ENCODE measurements at regions not wholly inside any gene's neighbourhood (a gene's known extent, or its start where the extent isn't known, plus 50 kb on each side); places are given as distances from the start of the nearest gene placed in this dataset.
"Not testable (repeated sequence)": the region's sequence is repeated elsewhere in the genome, so short reads cannot be mapped to it uniquely, and the experiment has no call there.

- DNase-seq: no peak
Observed at GRCh38 chr14:101250948-101251811, 310.1 kb upstream of the DIO3 start.

- DNase-seq: no peak
Observed at GRCh38 chr14:101251812-101252442, 309.4 kb upstream of the DIO3 start.

- DNase-seq: no peak
Observed at GRCh38 chr14:101252443-101253214, 308.7 kb upstream of the DIO3 start.

DNA sequence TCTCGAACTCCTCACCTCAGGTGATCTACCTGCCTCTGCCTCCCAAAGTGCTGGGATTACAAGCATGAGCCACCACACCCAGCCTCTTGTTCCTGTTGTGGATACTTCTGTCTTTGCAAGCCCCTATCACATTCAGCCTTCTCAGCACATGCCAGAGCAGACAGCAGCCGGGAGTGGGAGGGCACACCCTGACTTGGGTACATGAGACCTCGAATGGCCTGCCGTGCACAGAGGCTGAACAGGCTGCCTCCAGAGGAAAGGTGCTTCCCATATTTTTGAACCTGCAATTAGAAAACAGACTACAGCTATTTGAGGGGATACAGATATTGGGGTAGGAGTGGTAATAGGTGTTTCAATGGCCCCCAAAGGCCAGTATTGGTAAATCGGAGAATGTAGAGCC, 307.3 kb upstream of the DIO3 start:
- DNase-seq: no peak

DNA sequence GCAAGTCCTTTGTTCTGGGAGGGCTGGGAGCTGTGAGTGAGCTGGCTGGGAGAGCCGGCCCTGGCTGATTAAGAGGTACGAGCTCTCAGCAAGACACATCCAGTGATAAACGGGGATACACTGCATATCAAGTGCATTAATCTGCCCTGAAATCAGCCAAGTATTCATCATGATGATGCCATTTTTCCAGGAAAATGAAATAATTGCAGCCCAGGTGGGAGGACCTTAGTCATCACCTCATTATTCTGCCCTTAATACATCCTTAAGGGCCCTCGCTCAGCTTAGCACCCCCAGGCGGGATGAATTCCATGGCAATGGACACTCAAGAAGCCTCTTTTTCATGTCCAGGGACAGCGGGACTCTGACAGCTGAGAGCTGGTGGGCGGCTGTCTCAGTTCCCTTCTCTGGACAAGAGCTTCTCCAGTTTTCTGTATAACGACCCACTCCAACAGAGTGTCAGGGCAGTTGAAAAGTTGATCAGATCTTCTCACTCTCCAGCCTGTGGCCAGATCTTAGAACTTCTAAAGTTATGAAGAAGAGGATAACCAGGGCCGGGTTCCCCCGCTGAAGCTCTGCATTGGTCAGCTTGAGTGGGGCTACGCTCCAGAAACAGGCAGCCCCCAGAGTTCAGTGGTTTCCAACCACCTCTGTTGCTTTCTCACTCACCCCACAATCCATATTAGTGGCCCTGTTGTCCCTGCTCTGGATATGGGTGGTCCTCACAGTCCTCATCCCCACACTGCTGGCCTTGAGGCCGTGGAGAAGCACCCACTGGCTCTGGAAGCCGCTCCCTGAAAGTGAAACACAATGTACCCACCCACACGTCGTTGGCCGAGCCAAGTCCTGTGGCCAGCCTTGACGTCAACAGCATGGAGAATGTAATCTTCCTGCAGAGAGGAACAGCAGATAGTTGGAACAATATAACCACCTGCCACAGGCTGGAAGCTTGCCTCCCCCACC, 306.2 kb upstream of the DIO3 start:
- no peak for DNase-seq

- DNase-seq: no peak
Observed at GRCh38 chr14:101255765-101256125, 305.6 kb upstream of the DIO3 start.

- DNase-seq: no peak
Observed at GRCh38 chr14:101256266-101256665, 305.0 kb upstream of the DIO3 start.

GRCh38 chr14:101257551-101257950, 303.7 kb upstream of the DIO3 start:
- DNase-seq: no peak

GRCh38 chr14:101259748-101260147, 301.5 kb upstream of the DIO3 start:
- DNase-seq: no peak

DNA sequence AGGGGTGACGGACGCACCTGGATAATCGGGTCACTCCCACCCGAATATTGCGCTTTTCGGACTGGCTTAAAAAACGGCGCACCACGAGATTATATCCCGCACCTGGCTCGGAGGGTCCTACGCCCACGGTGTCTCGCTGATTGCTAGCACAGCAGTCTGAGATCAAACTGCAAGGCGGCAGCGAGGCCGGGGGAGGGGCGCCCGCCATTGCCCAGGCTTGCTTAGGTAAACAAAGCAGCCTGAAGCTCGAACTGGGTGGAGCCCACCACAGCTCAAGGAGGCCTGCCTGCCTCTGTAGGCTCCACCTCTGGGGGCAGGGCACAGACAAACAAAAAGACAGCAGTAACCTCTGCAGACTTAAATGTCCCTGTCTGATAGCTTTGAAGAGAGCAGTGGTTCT, 294.9 kb upstream of the DIO3 start:
- DNase-seq: not testable (repeated sequence)

- DNase-seq: no peak
Observed at GRCh38 chr14:101273091-101273490, 288.2 kb upstream of the DIO3 start.

GRCh38 chr14:101276309-101277091, 284.8 kb upstream of the DIO3 start:
- no peak for DNase-seq

GRCh38 chr14:101282418-101282817, 278.9 kb upstream of the DIO3 start:
- no peak for DNase-seq

DNA sequence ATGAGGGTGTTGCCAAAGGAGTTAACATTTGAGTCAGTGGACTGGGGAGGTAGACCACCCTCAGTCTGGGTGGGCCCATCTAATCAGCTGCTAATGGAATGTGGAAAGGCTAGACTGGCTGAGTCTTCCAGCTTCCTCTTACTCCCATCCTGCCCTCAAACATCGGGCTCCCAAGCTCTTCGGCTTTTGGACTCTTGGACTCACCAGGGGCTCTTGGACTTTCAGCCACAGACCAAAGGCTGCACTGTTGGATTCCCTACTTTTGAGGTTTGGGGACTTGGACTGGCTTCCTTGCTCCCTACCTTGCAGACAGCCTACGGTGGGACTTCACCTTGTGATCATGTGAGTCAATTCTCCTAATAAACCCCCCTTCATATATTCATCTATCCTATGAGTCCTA, 276.6 kb upstream of the DIO3 start:
- DNase-seq: no peak

DNA sequence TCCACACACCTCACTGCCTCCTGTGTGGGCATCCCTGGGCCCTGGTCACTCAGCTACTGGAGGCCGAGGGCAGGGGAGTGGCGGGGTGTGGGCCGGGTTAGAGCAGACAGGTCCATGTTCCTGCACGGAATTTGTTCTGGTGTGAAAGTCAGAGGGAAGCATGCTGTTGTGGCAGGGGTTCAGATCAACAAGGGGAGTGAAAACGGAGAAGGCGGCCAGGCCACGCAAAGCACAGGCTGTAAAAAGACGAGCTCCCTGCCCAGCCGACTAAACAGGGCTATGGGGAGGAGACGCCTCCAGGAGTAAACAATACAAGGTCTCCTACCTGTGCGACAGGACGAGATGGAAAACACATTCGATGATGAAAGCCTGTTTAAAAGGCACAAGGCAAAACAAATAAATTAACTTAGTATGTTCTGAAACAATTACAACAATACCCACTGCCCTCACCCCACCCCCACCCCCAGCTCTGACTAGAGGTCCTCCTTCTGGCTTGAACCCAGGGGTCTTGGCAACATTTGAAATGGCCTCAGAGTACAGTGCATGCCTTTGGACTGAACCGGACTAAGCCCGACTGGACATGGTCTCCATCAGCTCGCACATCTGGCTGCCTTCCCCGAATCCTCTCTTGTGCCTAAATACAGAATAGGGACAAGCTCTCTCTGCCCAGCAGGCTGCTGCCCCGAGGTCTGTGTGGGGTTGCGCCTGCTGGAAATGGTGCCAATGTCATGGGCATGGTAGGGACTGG, 274.9 kb upstream of the DIO3 start:
- no peak for DNase-seq

DNA sequence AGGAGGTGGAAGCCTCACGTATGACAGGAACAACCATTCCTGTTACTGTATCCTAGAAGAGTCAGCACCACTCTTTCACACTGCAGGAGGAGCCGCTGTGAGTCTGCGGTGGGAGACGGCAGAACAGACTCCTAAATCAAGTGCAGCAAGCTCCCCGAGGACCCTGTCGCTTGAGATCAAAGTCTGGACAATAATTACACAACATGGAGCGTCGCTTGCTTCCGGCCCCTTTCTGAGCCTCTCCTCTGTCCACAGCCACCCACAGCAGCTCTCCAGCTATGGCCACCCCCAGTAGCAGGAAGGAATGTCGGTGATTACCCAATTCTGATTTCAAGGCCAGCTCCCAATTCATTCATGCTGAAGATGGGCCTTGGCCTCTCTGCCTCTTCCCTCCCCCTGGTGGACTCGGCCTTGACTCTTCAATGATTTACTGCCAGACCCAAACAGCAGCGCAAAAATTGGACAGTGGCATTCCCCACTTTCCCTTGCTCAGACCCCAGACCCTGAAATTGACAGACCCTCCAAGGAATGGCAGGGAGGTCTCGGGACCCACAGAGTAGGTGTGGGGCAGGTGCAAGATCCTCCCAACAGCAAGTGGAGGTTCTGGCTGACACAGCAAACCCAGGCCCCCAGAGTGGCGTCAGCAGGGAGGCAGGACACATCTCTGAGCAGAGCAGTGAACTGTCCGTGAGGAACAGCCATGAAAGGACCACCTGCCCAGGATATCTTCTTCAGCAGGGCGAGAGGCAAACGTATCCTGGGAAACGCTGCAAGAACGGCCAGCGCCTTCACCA, 272.7 kb upstream of the DIO3 start:
- no peak for DNase-seq

DNA sequence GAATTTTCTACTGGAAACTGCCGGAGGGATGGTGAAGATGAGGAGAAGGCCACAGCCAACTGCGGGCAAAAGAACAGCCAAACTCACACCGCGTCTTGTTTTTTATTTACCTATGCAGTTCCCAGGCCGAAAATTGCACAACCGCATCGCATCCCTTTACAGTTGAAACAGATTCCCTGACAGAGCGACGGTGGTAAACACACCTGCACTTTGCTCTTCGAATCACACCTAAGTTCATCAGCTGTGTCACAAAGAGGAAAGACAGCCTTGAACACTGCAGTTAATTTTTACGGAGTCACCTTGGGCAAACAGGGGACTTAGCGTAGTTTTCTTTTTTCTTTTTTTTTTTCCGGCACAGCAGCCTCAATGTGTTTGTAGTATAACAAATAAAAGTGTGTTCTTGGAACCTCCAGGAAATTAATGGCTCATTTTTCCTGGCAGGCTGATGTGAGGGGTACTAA, 272.0 kb upstream of the DIO3 start:
- no peak for DNase-seq

GRCh38 chr14:101289911-101290310, 271.4 kb upstream of the DIO3 start:
- no peak for DNase-seq

DNA sequence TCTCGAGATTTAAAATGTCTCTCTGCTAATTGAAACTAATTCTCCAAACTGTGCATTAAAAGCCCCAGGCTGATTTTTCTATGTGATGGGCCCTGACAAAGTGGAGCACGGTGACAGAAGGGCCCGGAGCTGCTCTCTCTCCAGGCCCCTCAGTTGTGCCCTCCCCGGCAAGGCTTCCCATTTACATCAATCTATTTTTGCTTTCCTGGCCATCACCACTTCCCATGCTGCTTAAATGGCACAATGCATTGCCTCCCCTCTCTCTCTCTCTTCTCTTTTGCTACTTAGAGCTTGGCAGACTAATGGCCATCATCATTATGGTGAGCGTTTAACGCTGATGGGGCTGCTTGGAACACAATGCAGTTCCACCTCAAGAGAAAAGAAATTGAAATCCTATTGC, 270.7 kb upstream of the DIO3 start:
- DNase-seq: no peak

GRCh38 chr14:101291390-101291789, 269.9 kb upstream of the DIO3 start:
- no peak for DNase-seq
